ENCODE measurements at regions not wholly inside any gene's neighbourhood (a gene's known extent, or its start where the extent isn't known, plus 50 kb on each side); places are given as distances from the start of the nearest gene placed in this dataset.

GRCh38 chr16:6926762-6927161 lies 405.9 kb upstream of the RBFOX1 start:
- no peak overlapping the region for H3K27ac Mint-ChIP-seq (ENCODE audit: unreplicated experiment)
- no TSS peak for BruUV-seq (replicated peaks)
- peaks cover 11% of the 10 kb centered on the region for H3K9me3 Mint-ChIP-seq (ENCODE audit: low read depth, unreplicated experiment)
- H3K4me1 Mint-ChIP-seq (ENCODE audit: low read depth, unreplicated experiment), result no peaks in the 10 kb centered on the region
- no peak for DNase-seq
- intact Hi-C loops (cut with micrococcal nuclease; ENCODE audit: unreplicated experiment), result no loop called here
- no peaks in the 10 kb centered on the region for H3K36me3 Mint-ChIP-seq (ENCODE audit: insufficient read depth, unreplicated experiment)
- no peak for TF ChIP-seq CTCF (IDR thresholded peaks at IDR 0.05; ENCODE audit: unreplicated experiment)
- CTCF ChIA-PET, result no interaction called here
- H3K27me3 Mint-ChIP-seq (ENCODE audit: unreplicated experiment), result no peaks in the 10 kb centered on the region
- H3K4me3 Mint-ChIP-seq (ENCODE audit: low read depth, unreplicated experiment), result no peak overlapping the region

DNA sequence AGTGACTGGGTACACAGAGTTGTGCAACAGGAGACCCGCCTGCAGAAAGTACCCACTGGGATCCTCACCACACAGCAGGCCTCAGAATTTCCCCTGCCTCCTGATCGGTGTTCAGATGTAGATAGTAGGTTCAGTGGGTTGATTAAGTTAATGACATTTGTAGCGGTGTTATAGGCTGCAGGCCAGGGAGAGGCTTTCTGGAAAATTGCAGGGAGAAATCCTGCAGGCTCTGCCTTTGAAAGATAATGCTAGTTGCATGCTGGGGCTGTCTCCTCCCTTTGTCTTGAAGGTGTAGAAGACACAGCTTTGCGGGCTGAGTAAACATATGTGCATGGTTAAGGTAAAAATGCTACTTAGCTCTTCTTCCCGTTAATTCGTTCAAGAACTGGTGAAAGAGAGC lies 406.3 kb upstream of the RBFOX1 start:
- no peaks in the 10 kb centered on the region for H3K4me1 Mint-ChIP-seq (ENCODE audit: low read depth, unreplicated experiment)
- BruUV-seq (replicated peaks), result no TSS peak
- H3K36me3 Mint-ChIP-seq (ENCODE audit: insufficient read depth, unreplicated experiment), result no peaks in the 10 kb centered on the region
- CTCF ChIA-PET, result no interaction called here
- H3K27ac Mint-ChIP-seq (ENCODE audit: unreplicated experiment), result no peak overlapping the region
- H3K9me3 Mint-ChIP-seq (ENCODE audit: low read depth, unreplicated experiment), result peaks cover 11% of the 10 kb centered on the region
- H3K27me3 Mint-ChIP-seq (ENCODE audit: unreplicated experiment), result no peaks in the 10 kb centered on the region
- TF ChIP-seq CTCF (IDR thresholded peaks at IDR 0.05; ENCODE audit: unreplicated experiment), result no peak
- intact Hi-C loops (cut with micrococcal nuclease; ENCODE audit: unreplicated experiment), result no loop called here
- no peak overlapping the region for H3K4me3 Mint-ChIP-seq (ENCODE audit: low read depth, unreplicated experiment)
- no peak for DNase-seq

- peaks cover 10% of the 10 kb centered on the region for H3K9me3 Mint-ChIP-seq (ENCODE audit: low read depth, unreplicated experiment)
- intact Hi-C loops (cut with micrococcal nuclease; ENCODE audit: unreplicated experiment), result no loop called here
- no peak for DNase-seq
- no peak overlapping the region for H3K27ac Mint-ChIP-seq (ENCODE audit: unreplicated experiment)
- BruUV-seq (replicated peaks), result no TSS peak
- CTCF ChIA-PET, result no interaction called here
- no peaks in the 10 kb centered on the region for H3K36me3 Mint-ChIP-seq (ENCODE audit: insufficient read depth, unreplicated experiment)
- H3K4me3 Mint-ChIP-seq (ENCODE audit: low read depth, unreplicated experiment), result no peak overlapping the region
- H3K27me3 Mint-ChIP-seq (ENCODE audit: unreplicated experiment), result no peaks in the 10 kb centered on the region
- TF ChIP-seq CTCF (IDR thresholded peaks at IDR 0.05; ENCODE audit: unreplicated experiment), result no peak
- no peaks in the 10 kb centered on the region for H3K4me1 Mint-ChIP-seq (ENCODE audit: low read depth, unreplicated experiment)
Measured at GRCh38 chr16:6918646-6919045, 414.0 kb upstream of the RBFOX1 start.

- H3K36me3 Mint-ChIP-seq (ENCODE audit: insufficient read depth, unreplicated experiment), result no peaks in the 10 kb centered on the region
- intact Hi-C loops (cut with micrococcal nuclease; ENCODE audit: unreplicated experiment), result no loop called here
- DNase-seq, result no peak
- H3K4me1 Mint-ChIP-seq (ENCODE audit: low read depth, unreplicated experiment), result no peaks in the 10 kb centered on the region
- H3K4me3 Mint-ChIP-seq (ENCODE audit: low read depth, unreplicated experiment), result no peak overlapping the region
- no peak for TF ChIP-seq CTCF (IDR thresholded peaks at IDR 0.05; ENCODE audit: unreplicated experiment)
- no TSS peak for BruUV-seq (replicated peaks)
- no peak overlapping the region for H3K27ac Mint-ChIP-seq (ENCODE audit: unreplicated experiment)
- CTCF ChIA-PET, result interaction anchor here (0.6 kb wide), 1 partner anchor 76 kb away, joined by 4 read pairs; no protein-coding TSS in a partner anchor
- H3K27me3 Mint-ChIP-seq (ENCODE audit: unreplicated experiment), result no peaks in the 10 kb centered on the region
- peaks cover 7% of the 10 kb centered on the region for H3K9me3 Mint-ChIP-seq (ENCODE audit: low read depth, unreplicated experiment)
Measured at GRCh38 chr16:6916946-6917345, 415.7 kb upstream of the RBFOX1 start.

GRCh38 chr16:6913566-6913965 lies 419.1 kb upstream of the RBFOX1 start:
- CTCF ChIA-PET, result no interaction called here
- H3K36me3 Mint-ChIP-seq (ENCODE audit: insufficient read depth, unreplicated experiment), result no peaks in the 10 kb centered on the region
- H3K27ac Mint-ChIP-seq (ENCODE audit: unreplicated experiment), result no peak overlapping the region
- intact Hi-C loops (cut with micrococcal nuclease; ENCODE audit: unreplicated experiment), result no loop called here
- TF ChIP-seq CTCF (IDR thresholded peaks at IDR 0.05; ENCODE audit: unreplicated experiment), result no peak
- DNase-seq, result no peak
- no TSS peak for BruUV-seq (replicated peaks)
- no peaks in the 10 kb centered on the region for H3K4me1 Mint-ChIP-seq (ENCODE audit: low read depth, unreplicated experiment)
- H3K9me3 Mint-ChIP-seq (ENCODE audit: low read depth, unreplicated experiment), result peaks cover 5% of the 10 kb centered on the region
- no peaks in the 10 kb centered on the region for H3K27me3 Mint-ChIP-seq (ENCODE audit: unreplicated experiment)
- no peak overlapping the region for H3K4me3 Mint-ChIP-seq (ENCODE audit: low read depth, unreplicated experiment)

Data from Calu3 (cell line).